ENCODE measurements at regions not wholly inside any gene's neighbourhood (a gene's known extent, or its start where the extent isn't known, plus 50 kb on each side); places are given as distances from the start of the nearest gene placed in this dataset.

DNA sequence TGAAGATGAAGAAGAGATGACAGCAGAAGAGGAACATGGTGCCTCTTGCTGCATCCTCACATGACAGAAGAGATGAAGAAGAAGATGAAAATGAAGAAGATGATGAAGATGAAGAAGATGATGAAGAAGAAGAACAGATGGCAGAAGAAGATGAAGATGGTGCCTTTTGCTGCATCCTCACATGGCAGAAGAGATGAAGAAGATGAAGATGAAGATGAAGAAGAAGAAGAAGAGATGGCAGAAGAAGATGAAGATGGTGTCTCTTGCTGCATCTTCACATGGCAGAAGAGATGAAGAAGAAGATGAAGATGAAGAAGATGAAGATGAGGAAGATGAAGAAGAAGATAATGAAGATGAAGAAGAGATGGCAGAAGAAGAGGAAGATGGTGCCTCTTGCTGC is 63.7 kb upstream of the HPF1 start:
- Histone ChIP-seq H3K4me3 (ENCODE audit: control insufficient read depth in 2 of 3, extremely low read depth in 1 of 3, insufficient read depth in 2 of 3, low read depth in 1 of 3, low read length in 3 of 3) (no peak overlapping the region), H3K9ac (ENCODE audit: control insufficient read depth, extremely low read depth, insufficient read depth, low read length) (no peak overlapping the region), H4K20me1 (ENCODE audit: control insufficient read depth, extremely low read depth, insufficient read depth, low read length) (no peaks in the 10 kb centered on the region), H3K27me3 (ENCODE audit: control insufficient read depth, extremely low read depth, insufficient read depth, low read length) (no peaks in the 10 kb centered on the region), H3K9me3 (ENCODE audit: control insufficient read depth, low read depth, low read length) (no peaks in the 10 kb centered on the region), H2AFZ (ENCODE audit: control insufficient read depth, low read length) (no peak overlapping the region), H3K4me2 (ENCODE audit: control insufficient read depth, extremely low read depth, insufficient read depth, low read depth, low read length) (no peak overlapping the region), H3K36me3 (ENCODE audit: control insufficient read depth in 2 of 2, extremely low read depth in 1 of 2, insufficient read depth in 2 of 2, low read length in 2 of 2) (no peaks in the 10 kb centered on the region), H3K27ac (ENCODE audit: control insufficient read depth, insufficient read depth, low read length) (no peak overlapping the region), H3K4me1 (ENCODE audit: control insufficient read depth, extremely low read depth, insufficient read depth, low read length) (no peaks in the 10 kb centered on the region), H3K9me1 (ENCODE audit: control insufficient read depth, extremely low read depth, insufficient read depth, low read length) (no peaks in the 10 kb centered on the region), H3K79me2 (ENCODE audit: control insufficient read depth, insufficient read depth, low read length) (no peaks in the 10 kb centered on the region)
- no peak for FAIRE-seq
- TF ChIP-seq, protein P1, sequence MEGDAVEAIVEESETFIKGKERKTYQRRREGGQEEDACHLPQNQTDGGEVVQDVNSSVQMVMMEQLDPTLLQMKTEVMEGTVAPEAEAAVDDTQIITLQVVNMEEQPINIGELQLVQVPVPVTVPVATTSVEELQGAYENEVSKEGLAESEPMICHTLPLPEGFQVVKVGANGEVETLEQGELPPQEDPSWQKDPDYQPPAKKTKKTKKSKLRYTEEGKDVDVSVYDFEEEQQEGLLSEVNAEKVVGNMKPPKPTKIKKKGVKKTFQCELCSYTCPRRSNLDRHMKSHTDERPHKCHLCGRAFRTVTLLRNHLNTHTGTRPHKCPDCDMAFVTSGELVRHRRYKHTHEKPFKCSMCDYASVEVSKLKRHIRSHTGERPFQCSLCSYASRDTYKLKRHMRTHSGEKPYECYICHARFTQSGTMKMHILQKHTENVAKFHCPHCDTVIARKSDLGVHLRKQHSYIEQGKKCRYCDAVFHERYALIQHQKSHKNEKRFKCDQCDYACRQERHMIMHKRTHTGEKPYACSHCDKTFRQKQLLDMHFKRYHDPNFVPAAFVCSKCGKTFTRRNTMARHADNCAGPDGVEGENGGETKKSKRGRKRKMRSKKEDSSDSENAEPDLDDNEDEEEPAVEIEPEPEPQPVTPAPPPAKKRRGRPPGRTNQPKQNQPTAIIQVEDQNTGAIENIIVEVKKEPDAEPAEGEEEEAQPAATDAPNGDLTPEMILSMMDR (optimal IDR thresholded peaks at IDR 0.05 in 1 of 3, IDR thresholded peaks at IDR 0.05 in 1 of 3, conservative IDR thresholded peaks at IDR 0.05 in 1 of 3; ENCODE audit: extremely low read depth in 1 of 3, insufficient read depth in 2 of 3, low read length in 3 of 3), result no peak
- TF ChIP-seq EZH2 (IDR thresholded peaks at IDR 0.05; ENCODE audit: low read length), result no peak
- DNase-seq (ENCODE audit: low read depth, low spot score), result no peak
- dilution Hi-C loops (cut with MboI; ENCODE audit: extremely low pct_ligation_motif_present, low sequenced_read_pairs), result loop anchor here (25.0 kb wide), 1 partner anchor 216 kb away; the partner anchor contains the start of gene MFAP3L

- dilution Hi-C loops (cut with MboI; ENCODE audit: extremely low pct_ligation_motif_present, low sequenced_read_pairs), result loop anchor here (25.0 kb wide), 1 partner anchor 219 kb away; the partner anchor contains the start of gene MFAP3L
- Histone ChIP-seq H3K27ac (ENCODE audit: control insufficient read depth, insufficient read depth, low read length) (no peak overlapping the region), H3K4me1 (ENCODE audit: control insufficient read depth, extremely low read depth, insufficient read depth, low read length) (no peaks in the 10 kb centered on the region), H3K36me3 (ENCODE audit: control insufficient read depth in 2 of 2, extremely low read depth in 1 of 2, insufficient read depth in 2 of 2, low read length in 2 of 2) (no peaks in the 10 kb centered on the region), H3K27me3 (ENCODE audit: control insufficient read depth, extremely low read depth, insufficient read depth, low read length) (no peaks in the 10 kb centered on the region), H3K9me1 (ENCODE audit: control insufficient read depth, extremely low read depth, insufficient read depth, low read length) (no peaks in the 10 kb centered on the region), H3K4me2 (ENCODE audit: control insufficient read depth, extremely low read depth, insufficient read depth, low read depth, low read length) (no peak overlapping the region), H2AFZ (ENCODE audit: control insufficient read depth, low read length) (no peak overlapping the region), H3K9ac (ENCODE audit: control insufficient read depth, extremely low read depth, insufficient read depth, low read length) (no peak overlapping the region), H4K20me1 (ENCODE audit: control insufficient read depth, extremely low read depth, insufficient read depth, low read length) (no peaks in the 10 kb centered on the region), H3K4me3 (ENCODE audit: control insufficient read depth in 2 of 3, extremely low read depth in 1 of 3, insufficient read depth in 2 of 3, low read depth in 1 of 3, low read length in 3 of 3) (no peak overlapping the region), H3K9me3 (ENCODE audit: control insufficient read depth, low read depth, low read length) (no peaks in the 10 kb centered on the region), H3K79me2 (ENCODE audit: control insufficient read depth, insufficient read depth, low read length) (no peaks in the 10 kb centered on the region)
- FAIRE-seq (no peak), DNase-seq (ENCODE audit: low read depth, low spot score) (no peak)
- TF ChIP-seq, protein P1 (optimal IDR thresholded peaks at IDR 0.05 in 1 of 3, IDR thresholded peaks at IDR 0.05 in 1 of 3, conservative IDR thresholded peaks at IDR 0.05 in 1 of 3; ENCODE audit: extremely low read depth in 1 of 3, insufficient read depth in 2 of 3, low read length in 3 of 3), result no peak
- TF ChIP-seq EZH2 (IDR thresholded peaks at IDR 0.05; ENCODE audit: low read length), result no peak
Measured at GRCh38 chr4:169818063-169818679, 60.4 kb upstream of the HPF1 start.

All from keratinocyte (primary cell).